Esophagus muscularis mucosa (tissue), 4 donors: ENCODE measurements at regions not wholly inside any gene's neighbourhood (a gene's known extent, or its start where the extent isn't known, plus 50 kb on each side); places are given as distances from the start of the nearest gene placed in this dataset.

ENCODE experiments used
- EP300 ChIP-seq: sonication (generic); formaldehyde crosslinking; IDR thresholded peaks from one replicate; pipeline ENCODE4 v1.6.1; 2017; ENCODE audit warnings: antibody characterized with exemption
- POLR2A ChIP-seq: fragments of 450-650 bp; IDR thresholded peaks from one replicate; pipeline ENCODE4 v1.6.1; 2017; ENCODE audit warnings: antibody characterized with exemption, moderate library complexity, mild to moderate bottlenecking, low read depth
- POLR2AphosphoS5 ChIP-seq, 2 donors: sonication (generic); formaldehyde crosslinking; IDR thresholded peaks; one replicate each; pipeline ENCODE4 v1.6.1; 2017; ENCODE audit warnings: antibody characterized with exemption in 2 of 2
- TF ChIP-seq, protein P1 (sequence below), 3 experiments: fragments of 200-600 bp in 2 of 3; fragments of 450-650 bp in 1 of 3; sonication (generic) in 2 of 3; IDR thresholded peaks; one replicate each; pipeline ENCODE4 v1.5.1; 2017 to 2019; ENCODE audit warnings: antibody characterized with exemption in 3 of 3, mild to moderate bottlenecking in 2 of 3, moderate library complexity in 1 of 3

DNA sequence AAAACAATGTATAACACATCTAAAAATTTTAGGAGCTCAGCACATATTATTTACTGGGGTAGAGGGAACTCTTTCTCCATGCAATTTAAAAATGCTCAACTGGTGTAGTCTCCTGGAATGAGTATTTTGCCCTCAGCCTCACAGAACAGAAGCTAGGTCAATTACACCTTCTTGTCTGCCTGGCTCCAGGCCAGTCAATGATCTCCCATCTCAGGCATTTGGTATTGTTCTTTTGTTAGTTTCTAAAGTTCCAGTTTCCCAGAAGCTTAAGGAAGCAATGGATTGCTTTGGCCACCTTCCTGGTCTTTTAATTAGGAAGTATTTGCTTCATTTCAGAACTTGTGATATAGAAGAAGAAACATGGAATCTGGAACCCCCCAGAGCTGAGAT lies 360.3 kb upstream of the ASIC2 start:
- TF ChIP-seq, protein P1, sequence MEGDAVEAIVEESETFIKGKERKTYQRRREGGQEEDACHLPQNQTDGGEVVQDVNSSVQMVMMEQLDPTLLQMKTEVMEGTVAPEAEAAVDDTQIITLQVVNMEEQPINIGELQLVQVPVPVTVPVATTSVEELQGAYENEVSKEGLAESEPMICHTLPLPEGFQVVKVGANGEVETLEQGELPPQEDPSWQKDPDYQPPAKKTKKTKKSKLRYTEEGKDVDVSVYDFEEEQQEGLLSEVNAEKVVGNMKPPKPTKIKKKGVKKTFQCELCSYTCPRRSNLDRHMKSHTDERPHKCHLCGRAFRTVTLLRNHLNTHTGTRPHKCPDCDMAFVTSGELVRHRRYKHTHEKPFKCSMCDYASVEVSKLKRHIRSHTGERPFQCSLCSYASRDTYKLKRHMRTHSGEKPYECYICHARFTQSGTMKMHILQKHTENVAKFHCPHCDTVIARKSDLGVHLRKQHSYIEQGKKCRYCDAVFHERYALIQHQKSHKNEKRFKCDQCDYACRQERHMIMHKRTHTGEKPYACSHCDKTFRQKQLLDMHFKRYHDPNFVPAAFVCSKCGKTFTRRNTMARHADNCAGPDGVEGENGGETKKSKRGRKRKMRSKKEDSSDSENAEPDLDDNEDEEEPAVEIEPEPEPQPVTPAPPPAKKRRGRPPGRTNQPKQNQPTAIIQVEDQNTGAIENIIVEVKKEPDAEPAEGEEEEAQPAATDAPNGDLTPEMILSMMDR (IDR thresholded peaks at IDR 0.05): no peak
- TF ChIP-seq POLR2A (no peak), POLR2AphosphoS5 (IDR thresholded peaks at IDR 0.05) (no peak), EP300 (no peak)
